ENCODE measurements at regions not wholly inside any gene's neighbourhood (a gene's known extent, or its start where the extent isn't known, plus 50 kb on each side); places are given as distances from the start of the nearest gene placed in this dataset.
A peak's percentile ranks its signal among the peaks of the same experiment; 100 is the strongest.

- no peaks in the 10 kb centered on the region for H3K36me3 ChIP-seq (ENCODE audit: control insufficient read depth, insufficient read depth, low read length)
- WGBS, 2 experiments (ENCODE audit: insufficient coverage in 1 of 2, insufficient read length in 1 of 2), result 76 to 78% methylated on average over 8 to 12 of the region's 12 CpGs
- H3K36me3 Mint-ChIP-seq (ENCODE audit: low read depth), result no peaks in the 10 kb centered on the region
- DNase-seq, result peak; percentile 64
- H3K9ac ChIP-seq (ENCODE audit: extremely low read depth, low read length, poor library complexity, severe bottlenecking), result no peak overlapping the region
- H3K4me3 ChIP-seq (ENCODE audit: low read length), result no peak overlapping the region
- H3K9me3 ChIP-seq (ENCODE audit: control insufficient read depth, low read length), result no peaks in the 10 kb centered on the region
- H3K4me1 Mint-ChIP-seq, result peaks cover 33% of the 10 kb centered on the region
- TF ChIP-seq CTCF (conservative IDR thresholded peaks at IDR 0.05), result peak; percentile 26
- H3K4me1 ChIP-seq (ENCODE audit: control insufficient read depth, insufficient read depth, low read length), result peaks cover 9% of the 10 kb centered on the region
- H3K27me3 Mint-ChIP-seq (ENCODE audit: insufficient read depth), result no peaks in the 10 kb centered on the region
- H3K27ac ChIP-seq (ENCODE audit: low read depth, low read length), result peak overlapping the region; percentile 33
- no peak overlapping the region for H3K4me3 Mint-ChIP-seq
- H3K27me3 ChIP-seq (ENCODE audit: control insufficient read depth, insufficient read depth, low read length, poor library complexity, severe bottlenecking), result no peaks in the 10 kb centered on the region
- no peaks in the 10 kb centered on the region for H3K9me3 Mint-ChIP-seq
- H3K27ac Mint-ChIP-seq, result no peak overlapping the region
Measured at GRCh38 chr18:46419391-46420141, 237.5 kb downstream of the LOXHD1 start.

- peaks cover 27% of the 10 kb centered on the region for H3K4me1 Mint-ChIP-seq
- Histone ChIP-seq H3K27ac (ENCODE audit: low read depth, low read length) (no peak overlapping the region), H3K27me3 (ENCODE audit: control insufficient read depth, insufficient read depth, low read length, poor library complexity, severe bottlenecking) (no peaks in the 10 kb centered on the region), H3K36me3 (ENCODE audit: control insufficient read depth, insufficient read depth, low read length) (no peaks in the 10 kb centered on the region), H3K9me3 (ENCODE audit: control insufficient read depth, low read length) (no peaks in the 10 kb centered on the region), H3K9ac (ENCODE audit: extremely low read depth, low read length, poor library complexity, severe bottlenecking) (no peak overlapping the region), H3K4me3 (ENCODE audit: low read length) (no peak overlapping the region), H3K4me1 (ENCODE audit: control insufficient read depth, insufficient read depth, low read length) (peaks cover 11% of the 10 kb centered on the region)
- no peak for TF ChIP-seq CTCF (conservative IDR thresholded peaks at IDR 0.05)
- H3K27ac Mint-ChIP-seq, result no peak overlapping the region
- H3K4me3 Mint-ChIP-seq, result no peak overlapping the region
- peak; percentile 24 for DNase-seq
- no peaks in the 10 kb centered on the region for H3K36me3 Mint-ChIP-seq (ENCODE audit: low read depth)
- WGBS, 2 experiments (ENCODE audit: insufficient coverage in 1 of 2, insufficient read length in 1 of 2), result 84 to 100% methylated on average over 3 to 7 of the region's 7 CpGs
- no peaks in the 10 kb centered on the region for H3K27me3 Mint-ChIP-seq (ENCODE audit: insufficient read depth)
- no peaks in the 10 kb centered on the region for H3K9me3 Mint-ChIP-seq
Measured at GRCh38 chr18:46421973-46422551, 235.0 kb downstream of the LOXHD1 start.

- peak; percentile 15 for DNase-seq
- no peaks in the 10 kb centered on the region for H3K27me3 ChIP-seq (ENCODE audit: control insufficient read depth, insufficient read depth, low read length, poor library complexity, severe bottlenecking)
- H3K4me1 Mint-ChIP-seq, result peaks cover 27% of the 10 kb centered on the region
- H3K27me3 Mint-ChIP-seq (ENCODE audit: insufficient read depth), result peaks cover 2% of the 10 kb centered on the region
- no peaks in the 10 kb centered on the region for H3K36me3 Mint-ChIP-seq (ENCODE audit: low read depth)
- H3K36me3 ChIP-seq (ENCODE audit: control insufficient read depth, insufficient read depth, low read length), result no peaks in the 10 kb centered on the region
- no peak for TF ChIP-seq CTCF (conservative IDR thresholded peaks at IDR 0.05)
- no peak overlapping the region for H3K9ac ChIP-seq (ENCODE audit: extremely low read depth, low read length, poor library complexity, severe bottlenecking)
- H3K27ac Mint-ChIP-seq, result no peak overlapping the region
- H3K4me1 ChIP-seq (ENCODE audit: control insufficient read depth, insufficient read depth, low read length), result peaks cover 11% of the 10 kb centered on the region
- WGBS, 2 experiments (ENCODE audit: insufficient coverage in 1 of 2, insufficient read length in 1 of 2), result 94 to 95% methylated on average over 4 of the region's 4 CpGs
- H3K27ac ChIP-seq (ENCODE audit: low read depth, low read length), result no peak overlapping the region
- H3K4me3 ChIP-seq (ENCODE audit: low read length), result no peak overlapping the region
- H3K9me3 Mint-ChIP-seq, result no peaks in the 10 kb centered on the region
- H3K9me3 ChIP-seq (ENCODE audit: control insufficient read depth, low read length), result no peaks in the 10 kb centered on the region
- H3K4me3 Mint-ChIP-seq, result no peak overlapping the region
Measured at GRCh38 chr18:46422552-46423055, 234.4 kb downstream of the LOXHD1 start.
